ENCODE measurements at regions not wholly inside any gene's neighbourhood (a gene's known extent, or its start where the extent isn't known, plus 50 kb on each side); places are given as distances from the start of the nearest gene placed in this dataset.

- TF ChIP-seq CTCF (IDR thresholded peaks at IDR 0.05) (no peak), EZH2 (IDR thresholded peaks at IDR 0.05; ENCODE audit: borderline replicate concordance, insufficient read depth, low read depth, low read length, poor library complexity, severe bottlenecking) (no peak)
These were observed 150.7 kb upstream of the SFRP2 start for GRCh38 chr4:153939570-153939969.
